Mesenchymal stem cell (in vitro differentiated cells and primary cell): ENCODE measurements at regions not wholly inside any gene's neighbourhood (a gene's known extent, or its start where the extent isn't known, plus 50 kb on each side); places are given as distances from the start of the nearest gene placed in this dataset.

Experiments
- DNase-seq: peaks from one replicate; pipeline ENCODE4 v3.0.0-alpha.2; 2013
- H2AFZ ChIP-seq: one replicate; pipeline ENCODE4 v1.6.1; 2013; ENCODE audit warnings: low read depth, mild to moderate bottlenecking, control low read depth, inconsistent platforms, low read length, moderate library complexity
- H2AK5ac ChIP-seq: 2 replicates; pipeline ENCODE4 v1.6.1; 2013; ENCODE audit warnings: low read length, moderate library complexity, mild to moderate bottlenecking, inconsistent platforms; ENCODE audit not compliant: severe bottlenecking
- H2BK120ac ChIP-seq: one replicate; pipeline ENCODE4 v1.6.1; 2013; ENCODE audit warnings: low read depth, mild to moderate bottlenecking, inconsistent platforms, low read length, moderate library complexity
- H2BK12ac ChIP-seq, 2 experiments: one replicate each; pipeline ENCODE4 v1.6.1; 2013; ENCODE audit warnings: inconsistent platforms in 2 of 2, low read length in 2 of 2, mild to moderate bottlenecking in 2 of 2, moderate library complexity in 2 of 2, control low read depth in 1 of 2
- H2BK15ac ChIP-seq: one replicate; pipeline ENCODE4 v1.6.1; 2013; ENCODE audit warnings: mild to moderate bottlenecking, low read depth, inconsistent platforms; ENCODE audit not compliant: poor library complexity, severe bottlenecking
- H2BK5ac ChIP-seq: 2 replicates; pipeline ENCODE4 v1.6.1; 2013; ENCODE audit warnings: low read depth, mild to moderate bottlenecking, low read length, control low read depth, inconsistent platforms; ENCODE audit not compliant: poor library complexity, severe bottlenecking
- H3K14ac ChIP-seq, 2 experiments: one replicate each; pipeline ENCODE4 v1.6.1; 2013; ENCODE audit warnings: inconsistent platforms in 2 of 2, low read length in 2 of 2, control low read depth in 1 of 2, mild to moderate bottlenecking in 1 of 2, moderate library complexity in 1 of 2
- H3K18ac ChIP-seq, 2 experiments: one replicate each; pipeline ENCODE4 v1.6.1; 2013; ENCODE audit warnings: inconsistent platforms in 2 of 2, low read length in 2 of 2, control low read depth in 1 of 2, low read depth in 1 of 2, mild to moderate bottlenecking in 1 of 2
- H3K23ac ChIP-seq, 2 experiments: one replicate each; pipeline ENCODE4 v1.6.1; 2013; ENCODE audit warnings: inconsistent platforms in 2 of 2, low read length in 2 of 2, mild to moderate bottlenecking in 2 of 2, moderate library complexity in 2 of 2, control low read depth in 1 of 2
- H3K27ac ChIP-seq: 2 replicates; pipeline ENCODE4 v1.5.1; 2013; ENCODE audit warnings: mild to moderate bottlenecking, moderate library complexity, low read length, control low read depth, inconsistent platforms; ENCODE audit not compliant: poor library complexity, severe bottlenecking
- H3K27me3 ChIP-seq, 2 experiments: 2 replicates each; pipeline versions ENCODE4 v1.6.1 to v1.7.0; 2013; ENCODE audit warnings: low read length in 2 of 2, mild to moderate bottlenecking in 2 of 2, moderate library complexity in 2 of 2, control low read depth in 1 of 2, inconsistent platforms in 1 of 2; ENCODE audit not compliant: control insufficient read depth in 1 of 2, insufficient read depth in 1 of 2
- H3K36me3 ChIP-seq, 2 experiments: 2 replicates each; pipeline versions ENCODE4 v1.6.1 to v1.7.0; 2013; ENCODE audit warnings: low read length in 2 of 2, control low read depth in 1 of 2, inconsistent platforms in 1 of 2, low read depth in 1 of 2, mild to moderate bottlenecking in 1 of 2; ENCODE audit not compliant: insufficient read depth in 2 of 2, control insufficient read depth in 1 of 2
- H3K4ac ChIP-seq, 2 experiments: one replicate each; pipeline ENCODE4 v1.6.1; 2013; ENCODE audit warnings: inconsistent platforms in 2 of 2, low read length in 2 of 2, mild to moderate bottlenecking in 2 of 2, moderate library complexity in 2 of 2, control low read depth in 1 of 2, low read depth in 1 of 2
- H3K4me1 ChIP-seq: 2 replicates; pipeline ENCODE4 v1.6.1; 2013; ENCODE audit warnings: low read depth, low read length, control low read depth; ENCODE audit not compliant: control insufficient read depth, insufficient read depth
- H3K4me2 ChIP-seq: 2 replicates; pipeline ENCODE4 v1.6.1; 2013; ENCODE audit warnings: low read length, mild to moderate bottlenecking, inconsistent platforms; ENCODE audit not compliant: poor library complexity, severe bottlenecking
- H3K4me3 ChIP-seq, 2 experiments: 2 replicates each; pipeline versions ENCODE4 v1.5.1 to v1.7.0; 2013; ENCODE audit warnings: low read length in 2 of 2, mild to moderate bottlenecking in 2 of 2, control low read depth in 1 of 2, low read depth in 1 of 2; ENCODE audit not compliant: insufficient read depth in 1 of 2
- H3K79me1 ChIP-seq: replicated peaks from 2 replicates; pipeline ENCODE4 v1.6.1; 2013; ENCODE audit warnings: mild to moderate bottlenecking, control low read depth, low read length, inconsistent platforms; ENCODE audit not compliant: poor library complexity, severe bottlenecking
- H3K9ac ChIP-seq: 2 replicates; pipeline ENCODE4 v1.7.0; 2013; ENCODE audit warnings: mild to moderate bottlenecking, low read length, moderate library complexity
- H3K9me3 ChIP-seq: 2 replicates; pipeline ENCODE4 v1.7.0; 2013; ENCODE audit warnings: mild to moderate bottlenecking, low read length; ENCODE audit not compliant: control insufficient read depth
- H4K8ac ChIP-seq: one replicate; pipeline ENCODE4 v1.6.1; 2013; ENCODE audit warnings: inconsistent platforms, mild to moderate bottlenecking, low read length, moderate library complexity
- H4K91ac ChIP-seq: one replicate; pipeline ENCODE4 v1.6.1; 2013; ENCODE audit warnings: mild to moderate bottlenecking, low read length, inconsistent platforms
- WGBS: methylation state at CpG from one replicate; pipeline ENCODE4 v1.1.7; 2013; ENCODE audit warnings: mixed read lengths; 5-methylcytosine and 5-hydroxymethylcytosine counted together

GRCh38 chr2:173578404-173579107 is 223.9 kb downstream of the CDCA7 start:
- Histone ChIP-seq H3K4me1 (peaks cover 2% of the 10 kb centered on the region), H3K79me1 (no peaks in the 10 kb centered on the region)
- 89% methylated on average over 8 of the region's 8 CpGs for WGBS

GRCh38 chr2:173580351-173580750 is 225.7 kb downstream of the CDCA7 start:
- Histone ChIP-seq H3K14ac (no peak overlapping the region), H2BK5ac (no peak overlapping the region), H3K36me3 (no peaks in the 10 kb centered on the region), H3K27me3 (no peaks in the 10 kb centered on the region), H3K79me1 (no peaks in the 10 kb centered on the region), H2BK120ac (no peak overlapping the region), H3K27ac (no peak overlapping the region), H2AFZ (no peak overlapping the region), H4K8ac (no peak overlapping the region), H2AK5ac (no peak overlapping the region), H3K4me1 (no peaks in the 10 kb centered on the region), H3K4ac (no peak overlapping the region), H3K4me3 (no peak overlapping the region), H3K23ac (no peak overlapping the region), H3K9ac (no peak overlapping the region), H4K91ac (no peak overlapping the region), H3K18ac (no peak overlapping the region), H3K9me3 (no peaks in the 10 kb centered on the region), H2BK15ac (no peak overlapping the region), H3K4me2 (no peak overlapping the region), H2BK12ac (no peak overlapping the region)
- DNase-seq = no peak
- WGBS = no CpG with 5 or more reads among the region's 1 CpG

More at GRCh38 chr2:173578404-173579107, 223.9 kb downstream of the CDCA7 start:
- Histone ChIP-seq H3K14ac (no peak overlapping the region), H3K4me3 (no peak overlapping the region), H3K9ac (no peak overlapping the region), H3K9me3 (no peaks in the 10 kb centered on the region), H2AK5ac (no peak overlapping the region), H3K36me3 (no peaks in the 10 kb centered on the region), H2BK12ac (no peak overlapping the region), H3K4me2 (no peak overlapping the region), H3K23ac (no peak overlapping the region), H4K91ac (no peak overlapping the region), H4K8ac (no peak overlapping the region), H2AFZ (no peak overlapping the region), H2BK5ac (no peak overlapping the region), H3K18ac (no peak overlapping the region), H3K4ac (no peak overlapping the region), H2BK120ac (no peak overlapping the region), H3K27ac (no peak overlapping the region), H3K27me3 (no peaks in the 10 kb centered on the region), H2BK15ac (no peak overlapping the region)
- no peak for DNase-seq

GRCh38 chr2:173580956-173581355 is 226.3 kb downstream of the CDCA7 start:
- no peak overlapping the region for H4K8ac ChIP-seq
- no peak overlapping the region for H3K14ac ChIP-seq
- H3K4me2 ChIP-seq = no peak overlapping the region
- H2AK5ac ChIP-seq = no peak overlapping the region
- H2BK120ac ChIP-seq = no peak overlapping the region
- no peaks in the 10 kb centered on the region for H3K79me1 ChIP-seq
- no peak overlapping the region for H2BK5ac ChIP-seq
- no peak overlapping the region for H3K4me3 ChIP-seq
- no peaks in the 10 kb centered on the region for H3K9me3 ChIP-seq
- H2AFZ ChIP-seq = no peak overlapping the region
- H4K91ac ChIP-seq = no peak overlapping the region
- H2BK12ac ChIP-seq = no peak overlapping the region
- DNase-seq = no peak
- H3K36me3 ChIP-seq = no peaks in the 10 kb centered on the region
- H3K27ac ChIP-seq = no peak overlapping the region
- no peaks in the 10 kb centered on the region for H3K4me1 ChIP-seq
- H2BK15ac ChIP-seq = no peak overlapping the region
- H3K4ac ChIP-seq = no peak overlapping the region
- no peaks in the 10 kb centered on the region for H3K27me3 ChIP-seq
- H3K9ac ChIP-seq = no peak overlapping the region
- H3K23ac ChIP-seq = no peak overlapping the region
- H3K18ac ChIP-seq = no peak overlapping the region

- Histone ChIP-seq H3K9ac (no peak overlapping the region), H2BK120ac (no peak overlapping the region), H3K36me3 (no peaks in the 10 kb centered on the region), H3K27me3 (no peaks in the 10 kb centered on the region), H3K18ac (no peak overlapping the region), H2BK15ac (no peak overlapping the region), H3K4me2 (no peak overlapping the region), H2AFZ (no peak overlapping the region), H3K14ac (no peak overlapping the region), H2BK5ac (no peak overlapping the region), H3K4ac (no peak overlapping the region), H3K4me1 (no peaks in the 10 kb centered on the region), H3K9me3 (no peaks in the 10 kb centered on the region), H4K91ac (no peak overlapping the region), H2BK12ac (no peak overlapping the region), H3K23ac (no peak overlapping the region), H3K79me1 (no peaks in the 10 kb centered on the region), H2AK5ac (no peak overlapping the region), H3K27ac (no peak overlapping the region), H3K4me3 (no peak overlapping the region), H4K8ac (no peak overlapping the region)
- 75% methylated on average over 6 of the region's 6 CpGs for WGBS
- no peak for DNase-seq
Measured at GRCh38 chr2:173583196-173583595, 228.5 kb downstream of the CDCA7 start.
